ENCODE measurements at regions not wholly inside any gene's neighbourhood (a gene's known extent, or its start where the extent isn't known, plus 50 kb on each side); places are given as distances from the start of the nearest gene placed in this dataset.

GRCh38 chr16:10312784-10313724, 72.8 kb upstream of the ATF7IP2 start:
- no peaks in the 10 kb centered on the region for H4K20me1 ChIP-seq (ENCODE audit: insufficient read depth)
- H3K79me2 ChIP-seq (ENCODE audit: insufficient read depth, low read length), result no peaks in the 10 kb centered on the region
- H3K27ac ChIP-seq (ENCODE audit: low read depth, low read length), result no peak overlapping the region
- ChIA-PET CTCF (interaction anchor here (1.2 kb wide), 1 partner anchor 197 kb away, joined by 4 read pairs; no protein-coding TSS in a partner anchor), RAD21 (ENCODE audit: low non-redundant PET in 1 of 2, low total read pairs in 2 of 2, uncharacterized antibody in 2 of 2, unreplicated experiment in 2 of 2) (no interaction called here), POLR2A (no interaction called here)
- BruUV-seq (replicated peaks), result no TSS peak
- H3K4me2 ChIP-seq (ENCODE audit: low read length), result no peak overlapping the region
- H3K9me2 ChIP-seq (ENCODE audit: insufficient read depth), result no peaks in the 10 kb centered on the region
- no peak overlapping the region for H2AFZ ChIP-seq (ENCODE audit: low read depth, low read length, poor library complexity, severe bottlenecking)
- no peak for TF ChIP-seq EZH2phosphoT487 (IDR thresholded peaks at IDR 0.05; ENCODE audit: borderline replicate concordance)
- no peak for TF ChIP-seq YY1 (IDR thresholded peaks at IDR 0.05; ENCODE audit: extremely low read depth, insufficient replicate concordance, low read depth, low read length)
- intact Hi-C loops (cut with micrococcal nuclease), result loop anchor here (5.0 kb wide), 1 partner anchor 424 kb away; no protein-coding TSS in a partner anchor
- H3K9ac ChIP-seq (ENCODE audit: low read length), result no peak overlapping the region
- H3K27me3 ChIP-seq (ENCODE audit: insufficient read depth, low read length), result no peaks in the 10 kb centered on the region
- ATAC-seq (no peak), DNase-seq (ENCODE audit: low read depth, low spot score) (no peak)
- no peaks in the 10 kb centered on the region for H3K9me3 ChIP-seq (ENCODE audit: control insufficient read depth in 1 of 2, insufficient read depth in 1 of 2, low read depth in 1 of 2, low read length in 2 of 2)
- H3K4me3 ChIP-seq (replicated peaks in 1 of 2; ENCODE audit: low read depth in 1 of 2, low read length in 2 of 2), result no peak overlapping the region
- peaks cover 0 to 5% of the 10 kb centered on the region in 2 experiments; a peak in 1 of 4 replicates for H3K4me1 ChIP-seq (ENCODE audit: control insufficient read depth in 1 of 2, insufficient read depth in 2 of 2, low read length in 2 of 2)
- no peaks in the 10 kb centered on the region for H3K36me3 ChIP-seq (ENCODE audit: control insufficient read depth in 1 of 2, insufficient read depth in 2 of 2, low read length in 2 of 2)

DNA sequence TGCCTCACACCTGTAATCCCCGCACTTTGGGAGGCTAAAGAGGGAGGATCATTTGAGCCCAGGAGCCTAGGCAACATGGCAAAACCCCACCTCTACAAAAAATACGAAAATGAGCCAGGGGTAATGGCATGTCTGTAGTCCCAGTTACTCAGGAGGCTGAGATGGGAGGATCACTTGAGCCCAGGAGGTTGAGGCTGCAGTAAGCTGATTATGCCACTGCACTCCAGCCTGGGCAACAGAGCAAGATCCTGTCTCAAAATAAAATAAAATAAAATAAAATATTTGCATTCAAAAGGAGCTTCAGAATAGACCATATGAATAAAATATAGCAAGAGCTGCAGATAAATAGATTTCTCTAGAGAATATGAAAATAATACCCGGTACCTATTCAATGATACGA, 71.5 kb upstream of the ATF7IP2 start:
- ChIA-PET POLR2A (no interaction called here), RAD21 (ENCODE audit: low non-redundant PET in 1 of 2, low total read pairs in 2 of 2, uncharacterized antibody in 2 of 2, unreplicated experiment in 2 of 2) (interaction anchor here (1.0 to 1.8 kb wide), 2 partner anchors 195 kb away, joined by 6 to 9 read pairs; no protein-coding TSS in a partner anchor), CTCF (interaction anchor here (1.0 to 2.4 kb wide), 3 partner anchors 193 to 209 kb away, joined by 3 to 35 read pairs (median 7); no protein-coding TSS in a partner anchor)
- Histone ChIP-seq H3K79me2 (ENCODE audit: insufficient read depth, low read length) (no peaks in the 10 kb centered on the region), H3K9me3 (ENCODE audit: control insufficient read depth in 1 of 2, insufficient read depth in 1 of 2, low read depth in 1 of 2, low read length in 2 of 2) (no peaks in the 10 kb centered on the region), H2AFZ (ENCODE audit: low read depth, low read length, poor library complexity, severe bottlenecking) (no peak overlapping the region), H3K27ac (ENCODE audit: low read depth, low read length) (no peak overlapping the region), H3K9me2 (ENCODE audit: insufficient read depth) (no peaks in the 10 kb centered on the region), H4K20me1 (ENCODE audit: insufficient read depth) (no peaks in the 10 kb centered on the region), H3K4me2 (ENCODE audit: low read length) (no peak overlapping the region), H3K9ac (ENCODE audit: low read length) (no peak overlapping the region), H3K27me3 (ENCODE audit: insufficient read depth, low read length) (no peaks in the 10 kb centered on the region), H3K36me3 (ENCODE audit: control insufficient read depth in 1 of 2, insufficient read depth in 2 of 2, low read length in 2 of 2) (no peaks in the 10 kb centered on the region), H3K4me1 (ENCODE audit: control insufficient read depth in 1 of 2, insufficient read depth in 2 of 2, low read length in 2 of 2) (peaks cover 0 to 5% of the 10 kb centered on the region in 2 experiments; a peak in 1 of 4 replicates), H3K4me3 (replicated peaks in 1 of 2; ENCODE audit: low read depth in 1 of 2, low read length in 2 of 2) (no peak overlapping the region)
- ATAC-seq (no peak), DNase-seq (ENCODE audit: low read depth, low spot score) (no peak)
- intact Hi-C loops (cut with micrococcal nuclease), result loop anchor here (1.0 to 5.0 kb wide), 2 partner anchors 195 to 423 kb away; no protein-coding TSS in a partner anchor
- no TSS peak for BruUV-seq (replicated peaks)
- TF ChIP-seq, protein P1, sequence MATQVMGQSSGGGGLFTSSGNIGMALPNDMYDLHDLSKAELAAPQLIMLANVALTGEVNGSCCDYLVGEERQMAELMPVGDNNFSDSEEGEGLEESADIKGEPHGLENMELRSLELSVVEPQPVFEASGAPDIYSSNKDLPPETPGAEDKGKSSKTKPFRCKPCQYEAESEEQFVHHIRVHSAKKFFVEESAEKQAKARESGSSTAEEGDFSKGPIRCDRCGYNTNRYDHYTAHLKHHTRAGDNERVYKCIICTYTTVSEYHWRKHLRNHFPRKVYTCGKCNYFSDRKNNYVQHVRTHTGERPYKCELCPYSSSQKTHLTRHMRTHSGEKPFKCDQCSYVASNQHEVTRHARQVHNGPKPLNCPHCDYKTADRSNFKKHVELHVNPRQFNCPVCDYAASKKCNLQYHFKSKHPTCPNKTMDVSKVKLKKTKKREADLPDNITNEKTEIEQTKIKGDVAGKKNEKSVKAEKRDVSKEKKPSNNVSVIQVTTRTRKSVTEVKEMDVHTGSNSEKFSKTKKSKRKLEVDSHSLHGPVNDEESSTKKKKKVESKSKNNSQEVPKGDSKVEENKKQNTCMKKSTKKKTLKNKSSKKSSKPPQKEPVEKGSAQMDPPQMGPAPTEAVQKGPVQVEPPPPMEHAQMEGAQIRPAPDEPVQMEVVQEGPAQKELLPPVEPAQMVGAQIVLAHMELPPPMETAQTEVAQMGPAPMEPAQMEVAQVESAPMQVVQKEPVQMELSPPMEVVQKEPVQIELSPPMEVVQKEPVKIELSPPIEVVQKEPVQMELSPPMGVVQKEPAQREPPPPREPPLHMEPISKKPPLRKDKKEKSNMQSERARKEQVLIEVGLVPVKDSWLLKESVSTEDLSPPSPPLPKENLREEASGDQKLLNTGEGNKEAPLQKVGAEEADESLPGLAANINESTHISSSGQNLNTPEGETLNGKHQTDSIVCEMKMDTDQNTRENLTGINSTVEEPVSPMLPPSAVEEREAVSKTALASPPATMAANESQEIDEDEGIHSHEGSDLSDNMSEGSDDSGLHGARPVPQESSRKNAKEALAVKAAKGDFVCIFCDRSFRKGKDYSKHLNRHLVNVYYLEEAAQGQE (IDR thresholded peaks at IDR 0.05; ENCODE audit: low read depth), result no peak
- TF ChIP-seq SRF (IDR thresholded peaks at IDR 0.05; ENCODE audit: low read depth) (no peak), CTCF (IDR thresholded peaks at IDR 0.05 in 2 of 3, conservative IDR thresholded peaks at IDR 0.05 in 1 of 3; ENCODE audit: borderline replicate concordance in 1 of 3, insufficient read depth in 1 of 3, low read depth in 2 of 3, low read length in 2 of 3) (no peak), CEBPB (IDR thresholded peaks at IDR 0.05; ENCODE audit: low read depth) (no peak), CBX3 (IDR thresholded peaks at IDR 0.05; ENCODE audit: low read depth) (no peak), POLR2AphosphoS5 (IDR thresholded peaks at IDR 0.05; ENCODE audit: low read depth, low read length) (no peak), JUND (IDR thresholded peaks at IDR 0.05) (no peak), EZH2phosphoT487 (IDR thresholded peaks at IDR 0.05; ENCODE audit: borderline replicate concordance) (no peak), POLR2A (IDR thresholded peaks at IDR 0.05; ENCODE audit: borderline replicate concordance, extremely low read depth, insufficient read depth, insufficient read length) (no peak)
- TF ChIP-seq, protein P2, sequence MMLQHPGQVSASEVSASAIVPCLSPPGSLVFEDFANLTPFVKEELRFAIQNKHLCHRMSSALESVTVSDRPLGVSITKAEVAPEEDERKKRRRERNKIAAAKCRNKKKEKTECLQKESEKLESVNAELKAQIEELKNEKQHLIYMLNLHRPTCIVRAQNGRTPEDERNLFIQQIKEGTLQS (IDR thresholded peaks at IDR 0.05), result no peak
- TF ChIP-seq, protein P3, sequence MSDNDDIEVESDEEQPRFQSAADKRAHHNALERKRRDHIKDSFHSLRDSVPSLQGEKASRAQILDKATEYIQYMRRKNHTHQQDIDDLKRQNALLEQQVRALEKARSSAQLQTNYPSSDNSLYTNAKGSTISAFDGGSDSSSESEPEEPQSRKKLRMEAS (IDR thresholded peaks at IDR 0.05), result no peak
